OCI-LY7 (cell line): ENCODE measurements at regions not wholly inside any gene's neighbourhood (a gene's known extent, or its start where the extent isn't known, plus 50 kb on each side); places are given as distances from the start of the nearest gene placed in this dataset.

Source experiments
- CTCF ChIP-seq: fragments of 200-600 bp; sonication (generic); conservative IDR thresholded peaks from 2 replicates; pipeline ENCODE4 v1.5.1; 2014; ENCODE audit warnings: mild to moderate bottlenecking, antibody characterized with exemption, low read length, moderate library complexity, mixed read lengths
- EZH2phosphoT487 ChIP-seq: fragments of 200-600 bp; sonication (generic); IDR thresholded peaks from 2 replicates; pipeline ENCODE4 v1.6.1; 2018; ENCODE audit warnings: low read depth, borderline replicate concordance, mild to moderate bottlenecking, mixed run types, antibody characterized with exemption, low read length, moderate library complexity, mixed read lengths

GRCh38 chr9:121596515-121596914 is 54.9 kb upstream of the DAB2IP start:
- TF ChIP-seq CTCF = no peak
- no peak for TF ChIP-seq EZH2phosphoT487
